ENCODE measurements at regions not wholly inside any gene's neighbourhood (a gene's known extent, or its start where the extent isn't known, plus 50 kb on each side); places are given as distances from the start of the nearest gene placed in this dataset.

DNA sequence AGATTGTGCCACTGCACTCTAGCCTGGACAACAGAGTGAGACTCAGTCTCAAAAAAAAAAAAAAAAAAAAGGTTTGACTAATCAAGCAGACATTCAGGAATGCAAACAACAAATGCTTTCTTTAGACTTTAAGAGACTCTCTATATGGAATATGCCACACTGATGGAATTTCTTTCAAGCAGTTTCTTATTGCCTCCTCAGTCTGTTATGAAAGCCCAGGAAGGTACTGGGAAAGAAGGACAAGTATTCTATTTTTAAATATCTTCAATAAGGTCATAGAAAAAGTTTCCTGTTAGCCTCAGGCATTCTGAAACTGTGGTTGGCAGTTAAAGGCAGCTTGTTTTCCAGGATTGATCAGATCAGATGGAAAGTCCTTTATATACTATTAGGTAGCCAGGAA, 241.6 kb downstream of the PIK3C3 start:
- TF ChIP-seq, protein P1, sequence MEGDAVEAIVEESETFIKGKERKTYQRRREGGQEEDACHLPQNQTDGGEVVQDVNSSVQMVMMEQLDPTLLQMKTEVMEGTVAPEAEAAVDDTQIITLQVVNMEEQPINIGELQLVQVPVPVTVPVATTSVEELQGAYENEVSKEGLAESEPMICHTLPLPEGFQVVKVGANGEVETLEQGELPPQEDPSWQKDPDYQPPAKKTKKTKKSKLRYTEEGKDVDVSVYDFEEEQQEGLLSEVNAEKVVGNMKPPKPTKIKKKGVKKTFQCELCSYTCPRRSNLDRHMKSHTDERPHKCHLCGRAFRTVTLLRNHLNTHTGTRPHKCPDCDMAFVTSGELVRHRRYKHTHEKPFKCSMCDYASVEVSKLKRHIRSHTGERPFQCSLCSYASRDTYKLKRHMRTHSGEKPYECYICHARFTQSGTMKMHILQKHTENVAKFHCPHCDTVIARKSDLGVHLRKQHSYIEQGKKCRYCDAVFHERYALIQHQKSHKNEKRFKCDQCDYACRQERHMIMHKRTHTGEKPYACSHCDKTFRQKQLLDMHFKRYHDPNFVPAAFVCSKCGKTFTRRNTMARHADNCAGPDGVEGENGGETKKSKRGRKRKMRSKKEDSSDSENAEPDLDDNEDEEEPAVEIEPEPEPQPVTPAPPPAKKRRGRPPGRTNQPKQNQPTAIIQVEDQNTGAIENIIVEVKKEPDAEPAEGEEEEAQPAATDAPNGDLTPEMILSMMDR (IDR thresholded peaks at IDR 0.05; ENCODE audit: low read depth, low read length, poor library complexity, severe bottlenecking) = no peak
- TF ChIP-seq EZH2phosphoT487 (IDR thresholded peaks at IDR 0.05; ENCODE audit: borderline replicate concordance, low read length) = no peak

All from DOHH2 (cell line).